Cardiac fibroblast (primary cell): ENCODE measurements at regions not wholly inside any gene's neighbourhood (a gene's known extent, or its start where the extent isn't known, plus 50 kb on each side); places are given as distances from the start of the nearest gene placed in this dataset.

ENCODE experiments used
- DNase-seq, 2 donors: peaks; one replicate each; pipeline versions ENCODE4 v3.0.0 to v3.0.0-alpha.2; 2010; ENCODE audit warnings: low read depth in 2 of 2
- H3K4me3 ChIP-seq, 2 donors: replicated peaks in 1 of 2; 1 replicate in 1 of 2; 2 replicates in 1 of 2; pipeline ENCODE4 v1.5.1; 2011; ENCODE audit warnings: low read depth in 2 of 2, low read length in 2 of 2, mild to moderate bottlenecking in 2 of 2, moderate library complexity in 1 of 2
- TF ChIP-seq, protein P1 (sequence below): IDR thresholded peaks from one replicate; pipeline ENCODE4 v1.5.1; 2011; ENCODE audit warnings: low read depth, mild to moderate bottlenecking, low read length, inconsistent platforms

GRCh38 chr1:186536273-186536890 is 75.5 kb upstream of the PDC start:
- peak; percentile 47 to 57 for DNase-seq

DNA sequence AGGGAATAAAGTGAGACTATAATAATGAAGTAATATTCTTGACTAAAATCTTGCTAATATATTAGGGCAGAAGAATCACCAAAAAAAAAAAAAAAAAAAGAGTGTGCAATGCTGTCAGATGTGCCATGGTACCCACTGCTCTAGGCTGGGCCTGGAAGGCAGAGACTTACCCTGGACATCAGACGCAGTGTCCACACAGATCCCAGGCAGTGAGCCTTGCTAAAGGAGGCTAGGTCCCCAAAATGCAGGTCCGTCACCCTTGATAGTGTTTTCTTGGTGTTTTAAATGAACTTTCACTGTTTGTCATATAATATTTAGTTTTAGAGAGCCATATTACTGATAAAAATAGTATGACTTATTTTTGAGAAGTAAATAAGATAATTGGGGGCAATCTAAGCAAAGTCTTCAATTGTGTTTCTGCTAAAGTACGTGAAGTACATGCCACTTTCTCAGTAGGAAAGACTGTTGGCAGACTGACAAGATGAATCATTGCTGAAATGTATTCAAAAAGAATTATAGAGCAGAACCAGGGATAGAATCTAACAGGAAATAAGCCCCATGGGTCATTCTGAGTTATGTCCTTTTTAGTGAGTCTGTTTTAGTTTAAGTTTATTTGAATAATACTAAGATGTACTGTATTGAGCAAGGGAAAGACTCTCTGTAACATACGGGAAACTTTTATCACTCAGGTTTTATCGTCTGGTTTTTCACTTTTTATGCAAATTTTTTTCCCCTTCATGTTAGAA is 74.6 kb upstream of the PDC start:
- H3K4me3 ChIP-seq: no peak overlapping the region
- TF ChIP-seq, protein P1, sequence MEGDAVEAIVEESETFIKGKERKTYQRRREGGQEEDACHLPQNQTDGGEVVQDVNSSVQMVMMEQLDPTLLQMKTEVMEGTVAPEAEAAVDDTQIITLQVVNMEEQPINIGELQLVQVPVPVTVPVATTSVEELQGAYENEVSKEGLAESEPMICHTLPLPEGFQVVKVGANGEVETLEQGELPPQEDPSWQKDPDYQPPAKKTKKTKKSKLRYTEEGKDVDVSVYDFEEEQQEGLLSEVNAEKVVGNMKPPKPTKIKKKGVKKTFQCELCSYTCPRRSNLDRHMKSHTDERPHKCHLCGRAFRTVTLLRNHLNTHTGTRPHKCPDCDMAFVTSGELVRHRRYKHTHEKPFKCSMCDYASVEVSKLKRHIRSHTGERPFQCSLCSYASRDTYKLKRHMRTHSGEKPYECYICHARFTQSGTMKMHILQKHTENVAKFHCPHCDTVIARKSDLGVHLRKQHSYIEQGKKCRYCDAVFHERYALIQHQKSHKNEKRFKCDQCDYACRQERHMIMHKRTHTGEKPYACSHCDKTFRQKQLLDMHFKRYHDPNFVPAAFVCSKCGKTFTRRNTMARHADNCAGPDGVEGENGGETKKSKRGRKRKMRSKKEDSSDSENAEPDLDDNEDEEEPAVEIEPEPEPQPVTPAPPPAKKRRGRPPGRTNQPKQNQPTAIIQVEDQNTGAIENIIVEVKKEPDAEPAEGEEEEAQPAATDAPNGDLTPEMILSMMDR: no peak
- DNase-seq: peak; percentile 94 to 98

More at GRCh38 chr1:186536273-186536890, 75.5 kb upstream of the PDC start:
- H3K4me3 ChIP-seq: no peak overlapping the region
- TF ChIP-seq, protein P1: no peak

- H3K4me3 ChIP-seq: no peak overlapping the region
- TF ChIP-seq, protein P1: no peak
- DNase-seq: no peak
These were observed 73.5 kb upstream of the PDC start for GRCh38 chr1:186534401-186534800.

- TF ChIP-seq, protein P1: no peak
- no peak overlapping the region for H3K4me3 ChIP-seq
- no peak for DNase-seq
These were observed 71.6 kb upstream of the PDC start for GRCh38 chr1:186532466-186532865.

DNA sequence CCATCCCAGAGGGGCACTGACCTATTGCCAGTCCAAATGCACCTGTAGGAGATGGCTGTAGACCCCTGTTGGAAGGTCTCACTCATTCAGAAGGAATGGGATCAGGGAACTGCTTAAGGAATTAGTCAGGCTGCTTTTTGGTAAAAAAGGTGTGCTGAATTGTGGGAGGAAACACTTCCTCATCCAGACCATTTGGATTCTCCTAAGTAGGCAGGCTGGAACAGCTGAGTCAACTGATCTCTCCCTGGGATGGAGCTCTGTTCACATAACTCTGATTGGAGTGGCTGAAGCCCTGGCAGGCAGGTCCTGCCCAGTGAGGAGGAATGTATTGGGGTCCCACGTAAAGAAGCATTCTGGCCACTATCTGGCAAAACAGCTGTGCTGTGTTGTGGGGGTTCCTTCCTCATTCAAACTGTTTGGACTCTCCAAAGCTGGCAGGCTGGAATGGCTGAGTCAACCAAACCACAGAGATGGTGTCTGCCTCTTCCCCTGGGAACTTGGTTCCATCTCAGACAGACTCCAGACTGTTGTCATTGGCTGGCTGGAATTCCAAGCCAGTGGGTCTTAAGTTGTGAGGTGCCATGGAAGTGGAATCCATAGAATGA is 70.7 kb upstream of the PDC start:
- H3K4me3 ChIP-seq: no peak overlapping the region
- DNase-seq: peak in 1 of 2 donors; percentile 71

DNA sequence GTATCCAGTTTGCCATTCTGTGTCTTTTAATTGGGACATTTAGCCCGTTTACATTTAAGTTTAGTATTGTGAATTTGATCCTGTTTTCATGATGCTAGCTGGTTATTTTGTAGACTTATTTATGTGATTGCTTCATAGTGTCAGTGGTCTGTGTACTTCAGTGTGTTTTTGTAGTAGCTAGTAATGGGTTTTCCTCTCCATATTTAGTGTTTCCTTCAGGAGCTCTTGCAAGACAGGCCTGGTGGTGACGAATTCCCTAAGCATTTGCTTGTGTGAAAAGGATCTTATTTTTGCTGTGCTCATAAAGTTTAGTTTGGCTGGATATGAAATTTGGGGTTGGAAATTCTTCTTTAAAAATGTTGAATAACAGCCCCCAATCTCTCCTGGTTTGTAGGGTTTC is 69.2 kb upstream of the PDC start:
- DNase-seq: peak in 1 of 2 donors; percentile 91
- TF ChIP-seq, protein P1: no peak

More for the DNA sequence above, 70.7 kb upstream of the PDC start:
- TF ChIP-seq, protein P1: no peak

More for the DNA sequence above, 69.2 kb upstream of the PDC start:
- H3K4me3 ChIP-seq: no peak overlapping the region
